GM23248 (cell line): ENCODE measurements at regions not wholly inside any gene's neighbourhood (a gene's known extent, or its start where the extent isn't known, plus 50 kb on each side); places are given as distances from the start of the nearest gene placed in this dataset.

Experiments
- EZH2 ChIP-seq: fragments of 200-600 bp; sonication (generic); IDR thresholded peaks from 2 replicates; pipeline ENCODE4 v1.6.1; 2018; ENCODE audit warnings: antibody characterized with exemption, mild to moderate bottlenecking; ENCODE audit not compliant: insufficient read depth, poor library complexity, severe bottlenecking
- EZH2phosphoT487 ChIP-seq: fragments of 200-600 bp; sonication (generic); IDR thresholded peaks from 2 replicates; pipeline ENCODE4 v1.6.1; 2018; ENCODE audit warnings: antibody characterized with exemption, moderate library complexity, mild to moderate bottlenecking, low read depth; ENCODE audit not compliant: insufficient read depth

GRCh38 chr14:100473249-100473648, 114.0 kb downstream of the BEGAIN start:
- no peak for TF ChIP-seq EZH2phosphoT487
- TF ChIP-seq EZH2: no peak
